ENCODE measurements at regions not wholly inside any gene's neighbourhood (a gene's known extent, or its start where the extent isn't known, plus 50 kb on each side); places are given as distances from the start of the nearest gene placed in this dataset.

DNA sequence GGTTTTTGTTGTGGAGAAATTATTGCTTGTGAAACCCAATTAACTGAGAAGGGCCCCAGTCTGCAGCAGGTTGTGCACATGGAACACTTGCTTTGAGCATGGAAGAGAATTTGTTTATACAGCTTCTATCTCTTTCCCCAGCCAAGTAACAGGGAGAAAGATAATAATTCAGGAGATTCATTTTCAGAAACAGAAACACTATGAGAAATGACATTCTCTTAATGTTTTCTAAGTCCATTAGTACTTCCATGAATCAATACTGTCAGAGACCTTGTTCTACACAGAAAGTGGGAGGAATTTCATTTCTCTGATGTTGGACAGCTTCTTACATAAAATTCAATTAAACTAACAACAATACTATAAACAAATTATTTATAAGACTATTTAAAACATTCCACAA lies 446.3 kb downstream of the KLF12 start:
- POLR2A ChIA-PET (ENCODE audit: unreplicated experiment): no interaction called here

More for the DNA sequence above, 446.3 kb downstream of the KLF12 start:
- Histone ChIP-seq H3K14ac (replicated peaks; ENCODE audit: low read depth, low read length) (no peak overlapping the region), H4K91ac (ENCODE audit: insufficient read depth, low read depth, low read length) (no peak overlapping the region), H3K23ac (ENCODE audit: low read depth, low read length) (no peak overlapping the region), H2AFZ (replicated peaks; ENCODE audit: low read length, poor library complexity) (no peak overlapping the region), H3K9ac (ENCODE audit: low read depth, low read length) (no peak overlapping the region), H2BK20ac (ENCODE audit: low read depth, low read length) (no peak overlapping the region), H3K56ac (ENCODE audit: extremely low read depth, insufficient read depth, low read length) (no peak overlapping the region), H4K5ac (ENCODE audit: low read depth, low read length) (no peak overlapping the region), H3K27ac (ENCODE audit: insufficient read depth, low read length) (no peak overlapping the region), H3K79me1 (ENCODE audit: low read depth in 1 of 2, low read length in 2 of 2) (no peaks in the 10 kb centered on the region; a peak in 1 of 4 replicates), H3K9me3 (ENCODE audit: control insufficient read depth, insufficient read depth, low read length) (no peaks in the 10 kb centered on the region), H2AK5ac (ENCODE audit: low read depth, low read length) (no peak overlapping the region), H3K27me3 (ENCODE audit: control insufficient read depth, insufficient read depth, low read length) (no peaks in the 10 kb centered on the region), H2BK5ac (ENCODE audit: low read depth, low read length, poor library complexity, severe bottlenecking) (no peak overlapping the region), H3K4me3 (ENCODE audit: insufficient read depth, low read depth, low read length) (no peak overlapping the region), H2BK120ac (ENCODE audit: low read depth, low read length) (no peak overlapping the region), H2BK15ac (ENCODE audit: low read depth, low read length) (no peak overlapping the region), H3K4me2 (ENCODE audit: low read depth, low read length) (no peak overlapping the region), H3K9me1 (ENCODE audit: insufficient read depth, low read length) (peaks cover under 1% of the 10 kb centered on the region), H3K4me1 (ENCODE audit: control insufficient read depth, insufficient read depth, low read length) (no peaks in the 10 kb centered on the region), H2AK9ac (replicated peaks; ENCODE audit: low read depth, low read length, poor library complexity) (no peak overlapping the region), H4K8ac (ENCODE audit: low read depth in 2 of 2, low read length in 2 of 2) (no peak overlapping the region), H3K36me3 (ENCODE audit: control insufficient read depth, insufficient read depth, low read length) (peaks cover 1% of the 10 kb centered on the region; the same call in 1 of the 2 replicates), H4K20me1 (ENCODE audit: insufficient read depth, low read length) (no peaks in the 10 kb centered on the region), H3K4ac (ENCODE audit: low read depth, low read length) (no peak overlapping the region), H3K18ac (ENCODE audit: low read depth, low read length) (no peak overlapping the region)
- dilution Hi-C loops (cut with HindIII; ENCODE audit: low sequenced_read_pairs, unreplicated experiment): no loop called here
- ATAC-seq (ENCODE audit: low read depth) (no peak), DNase-seq (no peak)
- intact Hi-C loops (cut with micrococcal nuclease): no loop called here
- CTCF ChIA-PET: no interaction called here
- no peak for TF ChIP-seq BHLHE40 (IDR thresholded peaks at IDR 0.05; ENCODE audit: low read depth, low read length)
- in situ Hi-C loops (cut with MboI; ENCODE audit: low sequenced_read_pairs): no loop called here
- BruUV-seq (replicated peaks): no TSS peak
